CD8-positive, alpha-beta memory T cell (primary cell): ENCODE measurements at regions not wholly inside any gene's neighbourhood (a gene's known extent, or its start where the extent isn't known, plus 50 kb on each side); places are given as distances from the start of the nearest gene placed in this dataset.
A peak's percentile ranks its signal among the peaks of the same experiment; 100 is the strongest.

Source experiments
- CTCF ChIA-PET: fragments of 350-600 bp; sonication (Branson Sonifier 250); formaldehyde crosslinking; loops from one replicate; lab custom pipeline; 2021; ENCODE audit warnings: antibody characterized with exemption; lab: Charles Lee
- POLR2A ChIA-PET: fragments of 350-600 bp; sonication (Branson Sonifier 250); formaldehyde crosslinking; loops from one replicate; lab custom pipeline; 2021; ENCODE audit warnings: antibody characterized with exemption; lab: Charles Lee
- DNase-seq, 5 donors: peaks; one replicate each; pipeline versions ENCODE4 v3.0.0 to v3.0.0-alpha.2; 2020 to 2022; ENCODE audit warnings: mixed read lengths in 1 of 5
- H3K27ac ChIP-seq: one replicate; pipeline ENCODE4 v1.7.0; 2013; ENCODE audit warnings: low read depth, mild to moderate bottlenecking, low read length, moderate library complexity
- H3K27me3 ChIP-seq: 2 replicates; pipeline ENCODE4 v1.7.0; 2013; ENCODE audit warnings: low read length, mild to moderate bottlenecking; ENCODE audit not compliant: insufficient read depth, poor library complexity, severe bottlenecking
- H3K36me3 ChIP-seq: 2 replicates; pipeline ENCODE4 v1.7.0; 2013; ENCODE audit warnings: mild to moderate bottlenecking, low read length, moderate library complexity; ENCODE audit not compliant: insufficient read depth
- H3K4me1 ChIP-seq: 2 replicates; pipeline ENCODE4 v1.7.0; 2013; ENCODE audit warnings: mild to moderate bottlenecking, low read length, moderate library complexity; ENCODE audit not compliant: insufficient read depth
- H3K4me3 ChIP-seq: 2 replicates; pipeline ENCODE4 v1.7.0; 2013; ENCODE audit warnings: mild to moderate bottlenecking, low read length
- H3K9me3 ChIP-seq: 2 replicates; pipeline ENCODE4 v1.7.0; 2013; ENCODE audit warnings: mild to moderate bottlenecking, low read length
- H3K27ac Mint-ChIP-seq, 8 donors: one replicate each; pipeline ENCODE4 v1.8.0; 2020 to 2021; ENCODE audit warnings: mixed read lengths in 8 of 8, mild to moderate bottlenecking in 6 of 8, inconsistent platforms in 3 of 8, moderate library complexity in 3 of 8
- H3K27me3 Mint-ChIP-seq, 2 donors: one replicate each; pipeline ENCODE4 v1.8.0; 2020 to 2021; ENCODE audit warnings: mixed read lengths in 2 of 2, mild to moderate bottlenecking in 1 of 2, moderate library complexity in 1 of 2
- H3K36me3 Mint-ChIP-seq, 3 donors: one replicate each; pipeline ENCODE4 v1.8.0; 2020 to 2021; ENCODE audit warnings: mixed read lengths in 3 of 3, inconsistent platforms in 1 of 3, mild to moderate bottlenecking in 1 of 3
- H3K4me1 Mint-ChIP-seq, 3 donors: one replicate each; pipeline ENCODE4 v1.8.0; 2020 to 2021; ENCODE audit warnings: mixed read lengths in 3 of 3, inconsistent platforms in 1 of 3, mild to moderate bottlenecking in 1 of 3
- H3K4me3 Mint-ChIP-seq, 7 donors: one replicate each; pipeline ENCODE4 v1.8.0; 2020 to 2021; ENCODE audit warnings: mixed read lengths in 7 of 7, mild to moderate bottlenecking in 6 of 7, moderate library complexity in 4 of 7, inconsistent platforms in 2 of 7
- H3K9me3 Mint-ChIP-seq, 5 donors: one replicate each; pipeline ENCODE4 v1.8.0; 2020 to 2022; ENCODE audit warnings: mixed read lengths in 5 of 5, mild to moderate bottlenecking in 3 of 5, moderate library complexity in 2 of 5, inconsistent platforms in 1 of 5

- peak overlapping the region in 2 of 8 donors; percentile 16 to 29 for H3K27ac Mint-ChIP-seq
- ChIA-PET POLR2A (no interaction called here), CTCF (no interaction called here)
- Histone ChIP-seq H3K9me3 (no peaks in the 10 kb centered on the region), H3K27ac (no peak overlapping the region), H3K36me3 (no peaks in the 10 kb centered on the region), H3K27me3 (no peaks in the 10 kb centered on the region), H3K4me3 (no peak overlapping the region), H3K4me1 (peaks cover 5% of the 10 kb centered on the region)
- no peaks in the 10 kb centered on the region for H3K27me3 Mint-ChIP-seq
- no peak overlapping the region for H3K4me3 Mint-ChIP-seq
- peaks cover 19 to 40% (median 24%) of the 10 kb centered on the region in 3 donors for H3K36me3 Mint-ChIP-seq
- H3K4me1 Mint-ChIP-seq, result peaks cover 7 to 29% (median 17%) of the 10 kb centered on the region in 3 donors
- H3K9me3 Mint-ChIP-seq, result peaks cover 0 to 8% (median 0%) of the 10 kb centered on the region in 5 donors
- DNase-seq, result no peak
These were observed 99.1 kb downstream of the NIBAN1 start for GRCh38 chr1:184875218-184875617.

DNA sequence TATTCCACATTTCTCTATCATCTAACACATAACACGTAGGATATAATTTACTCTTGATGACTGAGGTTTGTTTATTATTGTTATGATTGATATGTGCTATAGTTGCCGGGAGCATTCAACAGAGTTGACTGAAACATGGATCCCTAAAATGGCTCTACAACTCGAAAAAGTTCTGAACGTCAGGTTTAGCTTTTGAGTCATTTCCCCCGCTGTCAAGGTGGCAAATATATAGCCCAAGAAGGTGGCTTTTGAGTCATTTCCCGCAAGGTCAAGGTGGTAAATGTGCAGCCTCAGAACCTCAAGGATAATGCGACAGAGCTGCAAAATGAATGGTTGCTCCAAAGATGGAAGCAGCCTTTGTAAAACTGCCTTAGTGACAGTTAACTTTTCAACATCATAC is 104.0 kb downstream of the NIBAN1 start:
- peak overlapping the region in 7 of 8 donors; percentile 49 to 91 (median 80) for H3K27ac Mint-ChIP-seq
- Histone ChIP-seq H3K36me3 (no peaks in the 10 kb centered on the region), H3K27ac (no peak overlapping the region), H3K4me1 (peaks cover 29% of the 10 kb centered on the region), H3K9me3 (no peaks in the 10 kb centered on the region), H3K27me3 (no peaks in the 10 kb centered on the region), H3K4me3 (no peak overlapping the region)
- H3K27me3 Mint-ChIP-seq, result peaks cover 0 to 2% of the 10 kb centered on the region in 2 donors
- DNase-seq, result peak in 2 of 5 donors; percentile 26 to 58
- ChIA-PET CTCF (interaction anchor here (0.6 to 1.3 kb wide), 3 partner anchors 42 to 175 kb away, joined by 3 to 4 read pairs (median 3); partner anchors contain the start of gene RNF2), POLR2A (no interaction called here)
- peak overlapping the region in 5 of 7 donors; percentile 4 to 55 (median 38) for H3K4me3 Mint-ChIP-seq
- H3K36me3 Mint-ChIP-seq, result peaks cover 20 to 33% (median 22%) of the 10 kb centered on the region in 3 donors
- H3K4me1 Mint-ChIP-seq, result peaks cover 46 to 56% (median 51%) of the 10 kb centered on the region in 3 donors
- H3K9me3 Mint-ChIP-seq, result peaks cover 0 to 12% (median 4%) of the 10 kb centered on the region in 5 donors

- Histone ChIP-seq H3K4me3 (no peak overlapping the region), H3K27me3 (no peaks in the 10 kb centered on the region), H3K36me3 (no peaks in the 10 kb centered on the region), H3K9me3 (no peaks in the 10 kb centered on the region), H3K4me1 (peaks cover 29% of the 10 kb centered on the region), H3K27ac (peak overlapping the region; percentile 64)
- DNase-seq, result no peak
- Mint-ChIP-seq H3K36me3 (peaks cover 10 to 32% (median 16%) of the 10 kb centered on the region in 3 donors), H3K27me3 (peaks cover 0 to 2% of the 10 kb centered on the region in 2 donors), H3K4me3 (peak overlapping the region; percentile 3 to 67 (median 52)), H3K4me1 (peaks cover 50 to 60% (median 55%) of the 10 kb centered on the region in 3 donors), H3K27ac (peak overlapping the region; percentile 86 to 96 (median 94)), H3K9me3 (peaks cover 0 to 5% (median 0%) of the 10 kb centered on the region in 5 donors)
- ChIA-PET POLR2A (no interaction called here), CTCF (interaction anchor here (2.0 kb wide), 1 partner anchor 106 kb away, joined by 5 read pairs; the partner anchor contains the start of gene NIBAN1)
These were observed 106.2 kb downstream of the NIBAN1 start for GRCh38 chr1:184867866-184868689.

GRCh38 chr1:184866991-184867788 is 107.1 kb downstream of the NIBAN1 start:
- Mint-ChIP-seq H3K27ac (peak overlapping the region; percentile 86 to 96 (median 94)), H3K27me3 (peaks cover 0 to 2% of the 10 kb centered on the region in 2 donors), H3K4me1 (peaks cover 50 to 60% (median 55%) of the 10 kb centered on the region in 3 donors), H3K4me3 (peak overlapping the region; percentile 2 to 77 (median 61)), H3K36me3 (peaks cover 8 to 35% (median 10%) of the 10 kb centered on the region in 3 donors), H3K9me3 (peaks cover 0 to 4% (median 0%) of the 10 kb centered on the region in 5 donors)
- Histone ChIP-seq H3K36me3 (no peaks in the 10 kb centered on the region), H3K27me3 (no peaks in the 10 kb centered on the region), H3K4me3 (no peak overlapping the region), H3K27ac (peak overlapping the region; percentile 64), H3K9me3 (no peaks in the 10 kb centered on the region), H3K4me1 (peaks cover 29% of the 10 kb centered on the region)
- ChIA-PET POLR2A (interaction anchor here (1.0 to 1.5 kb wide), 3 partner anchors 23 to 108 kb away, joined by 3 to 7 read pairs (median 6); no protein-coding TSS in a partner anchor), CTCF (interaction anchor here (0.8 to 2.0 kb wide), 7 partner anchors 13 to 115 kb away, joined by 3 to 6 read pairs (median 3); partner anchors contain the start of gene NIBAN1)
- DNase-seq, result peak; percentile 21 to 85 (median 44)

- Histone ChIP-seq H3K27me3 (no peaks in the 10 kb centered on the region), H3K27ac (peak overlapping the region; percentile 64), H3K36me3 (no peaks in the 10 kb centered on the region), H3K4me3 (no peak overlapping the region), H3K4me1 (peaks cover 29% of the 10 kb centered on the region), H3K9me3 (no peaks in the 10 kb centered on the region)
- ChIA-PET CTCF (interaction anchor here (0.9 to 2.0 kb wide), 6 partner anchors 12 to 115 kb away, joined by 3 to 6 read pairs (median 4); partner anchors contain the start of gene NIBAN1), POLR2A (interaction anchor here (1.0 to 1.5 kb wide), 3 partner anchors 23 to 108 kb away, joined by 3 to 7 read pairs (median 6); no protein-coding TSS in a partner anchor)
- Mint-ChIP-seq H3K4me3 (peak overlapping the region; percentile 2 to 77 (median 61)), H3K9me3 (peaks cover 0 to 4% (median 0%) of the 10 kb centered on the region in 5 donors), H3K27me3 (peaks cover 0 to 2% of the 10 kb centered on the region in 2 donors), H3K36me3 (peaks cover 8 to 32% (median 9%) of the 10 kb centered on the region in 3 donors), H3K4me1 (peaks cover 50 to 60% (median 57%) of the 10 kb centered on the region in 3 donors), H3K27ac (peak overlapping the region; percentile 86 to 96 (median 94))
- no peak for DNase-seq
These were observed 107.7 kb downstream of the NIBAN1 start for GRCh38 chr1:184866586-184866985.

GRCh38 chr1:184865831-184866230 is 108.5 kb downstream of the NIBAN1 start:
- POLR2A ChIA-PET, result interaction anchor here (1.5 kb wide), 1 partner anchor 22 kb away, joined by 7 read pairs; no protein-coding TSS in a partner anchor
- Mint-ChIP-seq H3K4me1 (peaks cover 50 to 61% (median 58%) of the 10 kb centered on the region in 3 donors), H3K27ac (peak overlapping the region; percentile 21 to 96 (median 91))

DNA sequence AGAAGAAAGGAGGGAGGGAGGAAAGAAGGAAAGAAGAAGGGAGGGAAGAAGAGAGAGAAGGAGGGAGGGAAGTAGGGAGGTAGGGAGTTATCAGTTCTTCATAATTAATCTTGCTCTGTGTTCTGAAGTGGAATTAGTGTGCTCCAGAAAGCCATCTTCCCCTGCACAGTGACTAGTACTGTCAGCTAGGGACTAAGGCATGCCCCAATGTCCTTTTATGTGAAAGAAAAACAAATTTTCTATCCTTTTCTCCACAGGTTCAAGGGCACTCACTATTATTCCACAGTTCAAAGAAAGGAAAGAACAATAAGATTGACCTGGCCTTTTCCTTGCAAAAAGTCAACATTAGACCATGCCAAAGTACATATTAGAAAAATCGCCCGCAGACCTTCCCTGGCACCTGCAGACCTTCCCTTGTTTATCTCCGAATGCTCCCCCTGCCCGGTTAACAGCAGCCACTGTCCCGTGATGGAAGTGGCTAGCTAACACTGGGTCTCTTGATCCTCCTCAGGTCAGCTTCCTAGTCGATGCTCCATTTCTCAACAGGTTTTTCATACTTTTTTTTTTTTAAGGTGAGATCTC is 107.2 kb upstream of the EDEM3 start:
- H3K4me1 Mint-ChIP-seq, result peaks cover 24 to 41% (median 37%) of the 10 kb centered on the region in 3 donors
- peaks cover 4 to 27% (median 10%) of the 10 kb centered on the region in 3 donors for H3K36me3 Mint-ChIP-seq
- peaks cover 5% of the 10 kb centered on the region for H3K4me1 ChIP-seq
- no peaks in the 10 kb centered on the region for H3K27me3 ChIP-seq
- POLR2A ChIA-PET, result no interaction called here
- H3K27me3 Mint-ChIP-seq, result no peaks in the 10 kb centered on the region
- DNase-seq, result no peak
- no peaks in the 10 kb centered on the region for H3K36me3 ChIP-seq
- no peak overlapping the region for H3K4me3 Mint-ChIP-seq
- H3K27ac Mint-ChIP-seq, result peak overlapping the region in 6 of 8 donors; percentile 38 to 92 (median 74)
- no peaks in the 10 kb centered on the region for H3K9me3 ChIP-seq
- H3K4me3 ChIP-seq, result no peak overlapping the region
- CTCF ChIA-PET, result no interaction called here
- peaks cover 0 to 4% (median 0%) of the 10 kb centered on the region in 5 donors for H3K9me3 Mint-ChIP-seq
- H3K27ac ChIP-seq, result no peak overlapping the region

More at GRCh38 chr1:184865831-184866230, 108.5 kb downstream of the NIBAN1 start:
- H3K4me1 ChIP-seq, result peaks cover 29% of the 10 kb centered on the region
- no peak overlapping the region for H3K27ac ChIP-seq
- H3K4me3 Mint-ChIP-seq, result peak overlapping the region in 2 of 7 donors; percentile 10 to 61
- no peaks in the 10 kb centered on the region for H3K36me3 ChIP-seq
- no peaks in the 10 kb centered on the region for H3K9me3 ChIP-seq
- CTCF ChIA-PET, result interaction anchor here (1.2 to 1.7 kb wide), 2 partner anchors 22 to 60 kb away, joined by 3 to 6 read pairs; no protein-coding TSS in a partner anchor
- DNase-seq, result no peak
- H3K4me3 ChIP-seq, result no peak overlapping the region
- no peaks in the 10 kb centered on the region for H3K27me3 ChIP-seq
- peaks cover 0 to 4% (median 0%) of the 10 kb centered on the region in 5 donors for H3K9me3 Mint-ChIP-seq
- peaks cover 0 to 2% of the 10 kb centered on the region in 2 donors for H3K27me3 Mint-ChIP-seq
- H3K36me3 Mint-ChIP-seq, result peaks cover 8 to 31% (median 8%) of the 10 kb centered on the region in 3 donors
